Neural progenitor cell (in vitro differentiated cells): ENCODE measurements at regions not wholly inside any gene's neighbourhood (a gene's known extent, or its start where the extent isn't known, plus 50 kb on each side); places are given as distances from the start of the nearest gene placed in this dataset.

Experiments
- EZH2 ChIP-seq: fragments of 200-600 bp; sonication (generic); IDR thresholded peaks from 2 replicates; pipeline ENCODE4 v1.6.1; 2017; ENCODE audit warnings: antibody characterized with exemption, mild to moderate bottlenecking, moderate library complexity
- TF ChIP-seq, protein P1 (sequence below): fragments of 200-600 bp; sonication (generic); IDR thresholded peaks from 2 replicates; pipeline ENCODE4 v1.5.1; 2017; ENCODE audit warnings: antibody characterized with exemption, mild to moderate bottlenecking

DNA sequence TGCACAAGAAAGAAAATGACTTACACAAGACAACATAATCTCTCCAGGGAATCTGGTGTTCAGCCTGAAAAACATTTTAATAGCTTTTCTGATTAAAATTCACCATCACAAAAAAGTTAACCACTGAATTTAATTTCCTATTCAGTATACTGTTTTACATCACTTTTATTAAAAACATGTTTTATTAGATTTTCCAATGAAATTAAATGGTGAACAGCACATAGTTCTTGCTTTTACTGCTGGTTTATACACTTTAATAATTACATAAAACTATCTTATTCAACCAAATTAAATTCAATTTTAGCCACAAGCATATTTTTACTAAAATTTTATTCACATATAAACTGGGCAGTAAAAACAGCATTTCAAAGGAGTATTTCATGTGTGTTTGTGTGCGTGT, 138.3 kb downstream of the NOL4 start:
- TF ChIP-seq, protein P1, sequence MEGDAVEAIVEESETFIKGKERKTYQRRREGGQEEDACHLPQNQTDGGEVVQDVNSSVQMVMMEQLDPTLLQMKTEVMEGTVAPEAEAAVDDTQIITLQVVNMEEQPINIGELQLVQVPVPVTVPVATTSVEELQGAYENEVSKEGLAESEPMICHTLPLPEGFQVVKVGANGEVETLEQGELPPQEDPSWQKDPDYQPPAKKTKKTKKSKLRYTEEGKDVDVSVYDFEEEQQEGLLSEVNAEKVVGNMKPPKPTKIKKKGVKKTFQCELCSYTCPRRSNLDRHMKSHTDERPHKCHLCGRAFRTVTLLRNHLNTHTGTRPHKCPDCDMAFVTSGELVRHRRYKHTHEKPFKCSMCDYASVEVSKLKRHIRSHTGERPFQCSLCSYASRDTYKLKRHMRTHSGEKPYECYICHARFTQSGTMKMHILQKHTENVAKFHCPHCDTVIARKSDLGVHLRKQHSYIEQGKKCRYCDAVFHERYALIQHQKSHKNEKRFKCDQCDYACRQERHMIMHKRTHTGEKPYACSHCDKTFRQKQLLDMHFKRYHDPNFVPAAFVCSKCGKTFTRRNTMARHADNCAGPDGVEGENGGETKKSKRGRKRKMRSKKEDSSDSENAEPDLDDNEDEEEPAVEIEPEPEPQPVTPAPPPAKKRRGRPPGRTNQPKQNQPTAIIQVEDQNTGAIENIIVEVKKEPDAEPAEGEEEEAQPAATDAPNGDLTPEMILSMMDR, result no peak
- TF ChIP-seq EZH2, result no peak
